ENCODE measurements at regions not wholly inside any gene's neighbourhood (a gene's known extent, or its start where the extent isn't known, plus 50 kb on each side); places are given as distances from the start of the nearest gene placed in this dataset.
"Not testable (repeated sequence)": the region's sequence is repeated elsewhere in the genome, so short reads cannot be mapped to it uniquely, and the experiment has no call there.

DNA sequence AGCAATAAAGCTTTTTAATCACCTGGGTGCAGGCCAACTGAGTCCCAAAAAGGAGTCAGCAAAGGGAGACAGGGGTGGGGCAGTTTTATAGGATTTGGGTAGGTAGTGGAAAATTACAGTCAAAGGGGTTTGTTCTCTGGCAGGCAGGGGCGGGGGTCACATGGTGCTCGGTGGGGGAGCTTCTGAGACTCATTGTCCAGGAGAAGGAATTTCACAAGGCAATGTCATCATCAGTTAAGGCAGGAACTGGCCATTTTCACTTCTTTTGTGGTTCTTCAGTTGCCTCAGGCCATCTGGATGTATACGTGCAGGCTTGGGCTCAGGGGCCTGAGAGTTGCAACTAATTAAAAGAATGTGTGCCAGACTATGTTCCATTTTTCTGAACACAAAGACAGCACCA, 147.5 kb upstream of the SCN7A start:
- not testable (repeated sequence) for H3K36me3 ChIP-seq (ENCODE audit: control insufficient read depth, insufficient read depth, low read length); H3K4me1 ChIP-seq (ENCODE audit: control insufficient read depth, insufficient read depth, low read length, poor library complexity, severe bottlenecking); H3K4me3 ChIP-seq (ENCODE audit: extremely low read depth, insufficient read depth, low read length, poor library complexity, severe bottlenecking); H3K27ac ChIP-seq (ENCODE audit: low read depth, low read length, severe bottlenecking); H3K9me3 ChIP-seq (ENCODE audit: control insufficient read depth, low read length)
- WGBS, 2 experiments (ENCODE audit: insufficient coverage in 2 of 2), result 43 to 80% methylated on average over 1 of the region's 3 CpGs

DNA sequence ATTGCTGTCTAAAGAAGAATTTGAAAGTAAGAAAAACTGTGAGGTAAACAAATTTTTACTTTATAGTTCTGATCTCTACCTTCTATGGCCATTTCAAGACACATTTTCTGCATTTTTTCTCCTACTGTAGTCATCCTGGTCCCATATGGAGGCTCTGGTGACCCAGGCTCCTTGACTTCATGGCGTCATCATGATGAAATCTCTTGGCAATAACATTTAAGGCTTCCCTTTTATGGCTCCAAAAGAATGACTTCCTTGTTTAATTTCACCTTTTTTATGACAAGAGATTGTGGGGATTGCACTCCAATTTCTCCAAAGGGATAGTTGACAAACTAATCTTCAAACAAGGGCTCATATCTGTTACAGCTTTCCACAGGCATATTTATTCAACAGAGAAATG, 143.0 kb upstream of the SCN7A start:
- no peak overlapping the region for H3K4me3 ChIP-seq (ENCODE audit: extremely low read depth, insufficient read depth, low read length, poor library complexity, severe bottlenecking)
- peaks cover 4% of the 10 kb centered on the region for H3K9me3 ChIP-seq (ENCODE audit: control insufficient read depth, low read length)
- 100% methylated on average over 1 of the region's 1 CpG; no CpG with 5 or more reads in 1 of the 2 experiments for WGBS, 2 experiments (ENCODE audit: insufficient coverage in 2 of 2)
- H3K4me1 ChIP-seq (ENCODE audit: control insufficient read depth, insufficient read depth, low read length, poor library complexity, severe bottlenecking), result no peaks in the 10 kb centered on the region
- no peak overlapping the region for H3K27ac ChIP-seq (ENCODE audit: low read depth, low read length, severe bottlenecking)
- no peaks in the 10 kb centered on the region for H3K36me3 ChIP-seq (ENCODE audit: control insufficient read depth, insufficient read depth, low read length)

DNA sequence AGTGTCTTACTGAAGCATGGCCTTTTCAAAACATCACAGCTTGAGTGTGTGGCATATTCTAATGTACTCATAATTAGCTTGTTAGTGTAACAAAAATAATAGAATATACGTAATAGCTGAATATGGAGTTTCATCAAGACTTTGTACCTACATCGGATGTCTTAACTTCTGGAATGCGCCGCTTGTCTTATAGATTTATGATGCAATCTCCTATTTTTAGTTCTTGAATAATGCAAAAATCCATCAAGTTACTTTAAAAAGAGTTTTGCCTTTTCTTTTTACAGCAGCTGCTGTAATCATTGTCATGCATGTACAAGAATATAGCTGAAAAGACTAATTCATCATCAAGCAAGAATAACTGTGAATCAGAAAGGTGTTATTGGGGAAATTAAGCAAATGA, 140.7 kb upstream of the SCN7A start:
- no peak overlapping the region for H3K27ac ChIP-seq (ENCODE audit: low read depth, low read length, severe bottlenecking)
- H3K9me3 ChIP-seq (ENCODE audit: control insufficient read depth, low read length), result no peaks in the 10 kb centered on the region
- 100% methylated on average over 2 of the region's 4 CpGs; no CpG with 5 or more reads in 1 of the 2 experiments for WGBS, 2 experiments (ENCODE audit: insufficient coverage in 2 of 2)

GRCh38 chr2:166632616-166633015, 138.6 kb upstream of the SCN7A start:
- 78 to 92% methylated on average over 2 to 3 of the region's 3 CpGs for WGBS, 2 experiments (ENCODE audit: insufficient coverage in 2 of 2)
- Histone ChIP-seq H3K9me3 (ENCODE audit: control insufficient read depth, low read length) (no peaks in the 10 kb centered on the region), H3K4me1 (ENCODE audit: control insufficient read depth, insufficient read depth, low read length, poor library complexity, severe bottlenecking) (no peaks in the 10 kb centered on the region), H3K36me3 (ENCODE audit: control insufficient read depth, insufficient read depth, low read length) (no peaks in the 10 kb centered on the region), H3K4me3 (ENCODE audit: extremely low read depth, insufficient read depth, low read length, poor library complexity, severe bottlenecking) (no peak overlapping the region), H3K27ac (ENCODE audit: low read depth, low read length, severe bottlenecking) (no peak overlapping the region)

More for the DNA sequence above, 140.7 kb upstream of the SCN7A start:
- Histone ChIP-seq H3K36me3 (ENCODE audit: control insufficient read depth, insufficient read depth, low read length) (no peaks in the 10 kb centered on the region), H3K4me1 (ENCODE audit: control insufficient read depth, insufficient read depth, low read length, poor library complexity, severe bottlenecking) (no peaks in the 10 kb centered on the region), H3K4me3 (ENCODE audit: extremely low read depth, insufficient read depth, low read length, poor library complexity, severe bottlenecking) (no peak overlapping the region)

GRCh38 chr2:166628478-166629136, 134.6 kb upstream of the SCN7A start:
- no peaks in the 10 kb centered on the region for H3K9me3 ChIP-seq (ENCODE audit: control insufficient read depth, low read length)
- H3K4me3 ChIP-seq (ENCODE audit: extremely low read depth, insufficient read depth, low read length, poor library complexity, severe bottlenecking), result no peak overlapping the region
- H3K4me1 ChIP-seq (ENCODE audit: control insufficient read depth, insufficient read depth, low read length, poor library complexity, severe bottlenecking), result no peaks in the 10 kb centered on the region
- no peaks in the 10 kb centered on the region for H3K36me3 ChIP-seq (ENCODE audit: control insufficient read depth, insufficient read depth, low read length)
- H3K27ac ChIP-seq (ENCODE audit: low read depth, low read length, severe bottlenecking), result no peak overlapping the region
- 80% methylated on average over 1 of the region's 1 CpG for WGBS, 2 experiments (ENCODE audit: insufficient coverage in 2 of 2)

DNA sequence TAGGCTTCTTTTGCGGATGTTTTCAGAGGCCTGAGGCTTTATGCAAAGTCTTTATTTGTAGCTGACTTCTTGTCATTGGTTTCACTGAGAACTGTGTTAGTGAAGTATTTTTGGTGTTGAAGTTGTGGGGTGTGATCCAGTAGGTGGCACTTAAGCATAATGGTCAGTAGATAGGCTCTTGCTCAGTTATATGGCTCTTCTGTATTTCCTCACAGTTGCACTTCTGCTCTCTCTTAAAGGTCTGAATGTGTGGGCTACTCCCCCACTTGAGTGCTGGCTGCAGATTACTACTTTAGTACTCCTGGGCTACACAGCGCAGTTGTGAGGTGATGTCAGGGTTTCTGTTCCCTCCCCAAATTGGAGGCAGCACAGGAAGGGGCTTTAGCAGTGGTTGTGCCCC, 133.8 kb upstream of the SCN7A start:
- 100% methylated on average over 1 to 2 of the region's 2 CpGs for WGBS, 2 experiments (ENCODE audit: insufficient coverage in 2 of 2)
- Histone ChIP-seq H3K4me3 (ENCODE audit: extremely low read depth, insufficient read depth, low read length, poor library complexity, severe bottlenecking) (no peak overlapping the region), H3K4me1 (ENCODE audit: control insufficient read depth, insufficient read depth, low read length, poor library complexity, severe bottlenecking) (no peaks in the 10 kb centered on the region), H3K27ac (ENCODE audit: low read depth, low read length, severe bottlenecking) (no peak overlapping the region), H3K9me3 (ENCODE audit: control insufficient read depth, low read length) (no peaks in the 10 kb centered on the region), H3K36me3 (ENCODE audit: control insufficient read depth, insufficient read depth, low read length) (no peaks in the 10 kb centered on the region)

DNA sequence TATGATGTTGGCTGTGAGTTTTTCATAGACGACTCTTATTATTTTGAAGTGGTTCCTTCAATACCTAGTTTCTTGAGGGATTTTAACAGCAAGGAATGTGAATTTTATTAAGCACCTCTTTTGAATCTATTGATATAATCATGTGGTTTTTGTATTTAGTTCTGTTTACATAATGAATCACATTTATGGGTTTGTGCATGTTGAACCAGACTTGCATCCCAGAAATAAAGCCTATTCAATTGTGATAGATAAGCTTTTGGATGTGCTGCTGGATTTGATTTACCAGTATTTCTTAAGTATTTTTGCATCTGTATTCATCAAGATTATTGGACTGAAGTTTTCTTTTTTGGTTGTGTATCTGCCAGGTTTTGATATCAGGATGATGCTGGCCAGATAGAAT, 131.6 kb upstream of the SCN7A start:
- H3K9me3 ChIP-seq (ENCODE audit: control insufficient read depth, low read length), result no peaks in the 10 kb centered on the region
- H3K27ac ChIP-seq (ENCODE audit: low read depth, low read length, severe bottlenecking), result no peak overlapping the region
- no peaks in the 10 kb centered on the region for H3K36me3 ChIP-seq (ENCODE audit: control insufficient read depth, insufficient read depth, low read length)
- no peaks in the 10 kb centered on the region for H3K4me1 ChIP-seq (ENCODE audit: control insufficient read depth, insufficient read depth, low read length, poor library complexity, severe bottlenecking)
- WGBS, 2 experiments (ENCODE audit: insufficient coverage in 2 of 2), result no CpG with 5 or more reads among the region's 1 CpG
- H3K4me3 ChIP-seq (ENCODE audit: extremely low read depth, insufficient read depth, low read length, poor library complexity, severe bottlenecking), result no peak overlapping the region

- Histone ChIP-seq H3K4me3 (ENCODE audit: extremely low read depth, insufficient read depth, low read length, poor library complexity, severe bottlenecking) (no peak overlapping the region), H3K36me3 (ENCODE audit: control insufficient read depth, insufficient read depth, low read length) (no peaks in the 10 kb centered on the region), H3K4me1 (ENCODE audit: control insufficient read depth, insufficient read depth, low read length, poor library complexity, severe bottlenecking) (peaks cover 4% of the 10 kb centered on the region), H3K9me3 (ENCODE audit: control insufficient read depth, low read length) (no peaks in the 10 kb centered on the region), H3K27ac (ENCODE audit: low read depth, low read length, severe bottlenecking) (no peak overlapping the region)
Measured at GRCh38 chr2:166614503-166614902, 120.5 kb upstream of the SCN7A start.

DNA sequence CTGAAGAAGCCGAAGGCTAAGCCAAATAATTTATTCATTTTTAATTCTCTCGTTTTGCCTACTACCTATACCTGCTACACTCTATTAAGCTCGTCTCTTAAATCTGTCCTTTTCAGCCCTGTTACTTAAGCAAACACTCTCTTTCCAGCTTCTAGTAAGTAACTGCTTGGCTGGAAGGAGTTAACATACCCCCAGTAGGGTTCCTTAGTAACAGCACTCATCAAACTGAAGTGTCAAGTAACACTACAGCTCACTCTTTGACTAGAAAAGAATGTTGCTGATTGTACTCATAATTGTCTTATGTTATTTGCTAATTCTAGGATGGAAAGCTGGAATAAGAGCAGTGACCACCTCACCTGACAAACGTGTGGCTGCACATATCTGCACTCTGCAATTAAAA, 120.0 kb upstream of the SCN7A start:
- Histone ChIP-seq H3K4me1 (ENCODE audit: control insufficient read depth, insufficient read depth, low read length, poor library complexity, severe bottlenecking) (peaks cover 4% of the 10 kb centered on the region), H3K36me3 (ENCODE audit: control insufficient read depth, insufficient read depth, low read length) (no peaks in the 10 kb centered on the region), H3K4me3 (ENCODE audit: extremely low read depth, insufficient read depth, low read length, poor library complexity, severe bottlenecking) (no peak overlapping the region), H3K9me3 (ENCODE audit: control insufficient read depth, low read length) (no peaks in the 10 kb centered on the region), H3K27ac (ENCODE audit: low read depth, low read length, severe bottlenecking) (no peak overlapping the region)
- WGBS, 2 experiments (ENCODE audit: insufficient coverage in 2 of 2), result 50 to 76% methylated on average over 1 to 2 of the region's 4 CpGs

DNA sequence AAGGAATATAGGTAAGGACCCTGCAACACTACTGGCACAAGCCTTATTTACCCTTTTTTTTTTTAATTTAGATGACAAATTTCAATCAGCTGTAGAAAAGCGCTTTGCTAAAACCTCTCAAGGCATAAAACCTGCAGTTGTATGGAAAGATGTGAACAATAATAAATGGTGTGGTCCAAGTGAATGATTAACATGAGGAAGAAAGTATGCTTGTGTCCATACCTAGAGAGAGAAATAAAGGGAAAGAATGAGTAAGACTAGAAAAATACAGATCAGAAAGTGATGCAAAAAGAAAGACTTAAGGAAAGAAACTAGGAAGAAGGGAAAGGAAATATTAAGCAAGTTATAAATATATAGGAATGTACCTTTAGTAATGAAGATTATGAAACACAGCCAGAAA, 119.2 kb upstream of the SCN7A start:
- Histone ChIP-seq H3K27ac (ENCODE audit: low read depth, low read length, severe bottlenecking) (no peak overlapping the region), H3K4me1 (ENCODE audit: control insufficient read depth, insufficient read depth, low read length, poor library complexity, severe bottlenecking) (peaks cover 4% of the 10 kb centered on the region), H3K36me3 (ENCODE audit: control insufficient read depth, insufficient read depth, low read length) (no peaks in the 10 kb centered on the region), H3K9me3 (ENCODE audit: control insufficient read depth, low read length) (no peaks in the 10 kb centered on the region), H3K4me3 (ENCODE audit: extremely low read depth, insufficient read depth, low read length, poor library complexity, severe bottlenecking) (no peak overlapping the region)
- WGBS, 2 experiments (ENCODE audit: insufficient coverage in 2 of 2), result 100% methylated on average over 1 of the region's 1 CpG; no CpG with 5 or more reads in 1 of the 2 experiments

GRCh38 chr2:166612214-166612613, 118.2 kb upstream of the SCN7A start:
- WGBS, 2 experiments (ENCODE audit: insufficient coverage in 2 of 2), result 97 to 100% methylated on average over 2 to 6 of the region's 6 CpGs
- Histone ChIP-seq H3K4me1 (ENCODE audit: control insufficient read depth, insufficient read depth, low read length, poor library complexity, severe bottlenecking) (peaks cover 4% of the 10 kb centered on the region), H3K4me3 (ENCODE audit: extremely low read depth, insufficient read depth, low read length, poor library complexity, severe bottlenecking) (no peak overlapping the region), H3K9me3 (ENCODE audit: control insufficient read depth, low read length) (no peaks in the 10 kb centered on the region), H3K27ac (ENCODE audit: low read depth, low read length, severe bottlenecking) (no peak overlapping the region), H3K36me3 (ENCODE audit: control insufficient read depth, insufficient read depth, low read length) (no peaks in the 10 kb centered on the region)
